CD4-positive, alpha-beta T cell (primary cell): ENCODE measurements at regions not wholly inside any gene's neighbourhood (a gene's known extent, or its start where the extent isn't known, plus 50 kb on each side); places are given as distances from the start of the nearest gene placed in this dataset.
"Not testable (repeated sequence)": the region's sequence is repeated elsewhere in the genome, so short reads cannot be mapped to it uniquely, and the experiment has no call there.

Experiments
- ATAC-seq: fragments of 200-7000 bp; cut with Tn5 transposase; one replicate; pipeline ENCODE4 v1.10.0; 2022; ENCODE audit warnings: mild to moderate bottlenecking; ENCODE audit not compliant: poor library complexity
- CTCF ChIA-PET: fragments of 350-600 bp; sonication (Branson Sonifier 250); formaldehyde crosslinking; loops from one replicate; lab custom pipeline; 2021; ENCODE audit warnings: antibody characterized with exemption, inconsistent platforms; lab: Charles Lee
- POLR2A ChIA-PET: fragments of 350-600 bp; sonication (Branson Sonifier 250); formaldehyde crosslinking; loops from one replicate; lab custom pipeline; 2021; ENCODE audit warnings: antibody characterized with exemption, inconsistent platforms; lab: Charles Lee
- DNase-seq, 14 experiments: peaks; one replicate each; pipeline ENCODE4 v3.0.0-alpha.2; 2013 to 2020; ENCODE audit warnings: mixed read lengths in 2 of 14
- H3K27ac ChIP-seq, 2 donors: one replicate each; pipeline versions ENCODE4 v1.5.1 to v1.7.0; 2013; ENCODE audit warnings: low read length in 2 of 2, low read depth in 1 of 2, mild to moderate bottlenecking in 1 of 2
- H3K27me3 ChIP-seq, 2 experiments: 1 replicate in 1 of 2; 2 replicates in 1 of 2; pipeline versions ENCODE4 v1.6.1 to v1.7.0; 2013; ENCODE audit warnings: low read length in 2 of 2, control low read depth in 1 of 2, mild to moderate bottlenecking in 1 of 2, moderate library complexity in 1 of 2; ENCODE audit not compliant: insufficient read depth in 2 of 2, control insufficient read depth in 1 of 2
- H3K36me3 ChIP-seq: one replicate; pipeline ENCODE4 v1.6.1; 2013; ENCODE audit warnings: low read length, control low read depth; ENCODE audit not compliant: insufficient read depth
- H3K4me1 ChIP-seq: one replicate; pipeline ENCODE4 v1.6.1; 2013; ENCODE audit warnings: low read length, control low read depth; ENCODE audit not compliant: insufficient read depth
- H3K4me3 ChIP-seq: one replicate; pipeline ENCODE4 v1.5.1; 2013; ENCODE audit warnings: mild to moderate bottlenecking, low read length, moderate library complexity
- H3K9me3 ChIP-seq, 2 experiments: 1 replicate in 1 of 2; 2 replicates in 1 of 2; pipeline versions ENCODE4 v1.6.1 to v1.7.0; 2013; ENCODE audit warnings: low read length in 2 of 2, mild to moderate bottlenecking in 2 of 2, control low read depth in 1 of 2, moderate library complexity in 1 of 2; ENCODE audit not compliant: control insufficient read depth in 1 of 2, insufficient read depth in 1 of 2
- H3K27ac Mint-ChIP-seq: one replicate; pipeline ENCODE4 v1.8.0; 2020; ENCODE audit warnings: mixed read lengths
- H3K27me3 Mint-ChIP-seq: one replicate; pipeline ENCODE4 v1.8.0; 2021; ENCODE audit warnings: mixed read lengths
- H3K36me3 Mint-ChIP-seq: one replicate; pipeline ENCODE4 v1.8.0; 2021; ENCODE audit warnings: low read depth, mixed read lengths
- H3K4me1 Mint-ChIP-seq: one replicate; pipeline ENCODE4 v1.8.0; 2021; ENCODE audit warnings: low read depth, mixed read lengths
- H3K4me3 Mint-ChIP-seq: one replicate; pipeline ENCODE4 v1.8.0; 2020; ENCODE audit warnings: mild to moderate bottlenecking, mixed read lengths
- H3K9me3 Mint-ChIP-seq: one replicate; pipeline ENCODE4 v1.8.0; 2020; ENCODE audit warnings: mixed read lengths
- CTCF ChIP-seq: fragments of 200-600 bp; IDR thresholded peaks from one replicate; pipeline ENCODE4 v1.8.0; 2022; ENCODE audit warnings: antibody characterized with exemption, mild to moderate bottlenecking
- intact Hi-C, 2 experiments: fragments of 100-400 bp; cut with DNase I in 1 of 2; cut with micrococcal nuclease in 1 of 2; formaldehyde crosslinking; loops; one replicate each; pipeline versions ENCODE4 v1.15.1 to v1.9.0; 2023 to 2025; cut with DNase I, micrococcal nuclease

GRCh38 chr5:63011158-63011557 lies 432.5 kb downstream of the LRRC70 start:
- Histone ChIP-seq H3K36me3 (no peaks in the 10 kb centered on the region), H3K27me3 (no peaks in the 10 kb centered on the region), H3K9me3 (peaks cover 0 to 7% of the 10 kb centered on the region in 2 experiments), H3K4me3 (no peak overlapping the region), H3K27ac (no peak overlapping the region), H3K4me1 (no peaks in the 10 kb centered on the region)
- Mint-ChIP-seq H3K27ac (no peak overlapping the region), H3K27me3 (no peaks in the 10 kb centered on the region), H3K36me3 (no peaks in the 10 kb centered on the region), H3K9me3 (peaks cover 12% of the 10 kb centered on the region), H3K4me3 (no peak overlapping the region), H3K4me1 (no peaks in the 10 kb centered on the region)
- no peak for ATAC-seq
- intact Hi-C loops, result no loop called here
- no peak for DNase-seq
- ChIA-PET CTCF (no interaction called here), POLR2A (no interaction called here)
- TF ChIP-seq CTCF, result no peak

- no peak for DNase-seq
Measured at GRCh38 chr5:63008195-63008594, 429.6 kb downstream of the LRRC70 start.

GRCh38 chr5:62994842-62995241 lies 416.2 kb downstream of the LRRC70 start:
- intact Hi-C loops, POLR2A ChIA-PET, H3K9me3 ChIP-seq, H3K27ac ChIP-seq, H3K4me3 Mint-ChIP-seq, H3K4me3 ChIP-seq, CTCF ChIA-PET, H3K36me3 Mint-ChIP-seq, H3K36me3 ChIP-seq, H3K27me3 ChIP-seq, H3K4me1 ChIP-seq, H3K27ac Mint-ChIP-seq, H3K27me3 Mint-ChIP-seq, H3K4me1 Mint-ChIP-seq, ATAC-seq, DNase-seq: not testable (repeated sequence)
- peaks cover 17% of the 10 kb centered on the region for H3K9me3 Mint-ChIP-seq

More at GRCh38 chr5:63008195-63008594, 429.6 kb downstream of the LRRC70 start:
- Mint-ChIP-seq H3K9me3 (peaks cover 12% of the 10 kb centered on the region), H3K27ac (no peak overlapping the region), H3K4me3 (no peak overlapping the region), H3K27me3 (no peaks in the 10 kb centered on the region), H3K36me3 (no peaks in the 10 kb centered on the region), H3K4me1 (no peaks in the 10 kb centered on the region)
- CTCF ChIA-PET, result no interaction called here
- intact Hi-C loops, result no loop called here
- Histone ChIP-seq H3K4me1 (no peaks in the 10 kb centered on the region), H3K27ac (no peak overlapping the region), H3K9me3 (peaks cover 0 to 7% of the 10 kb centered on the region in 2 experiments), H3K27me3 (no peaks in the 10 kb centered on the region), H3K4me3 (no peak overlapping the region), H3K36me3 (no peaks in the 10 kb centered on the region)
- TF ChIP-seq CTCF, result no peak
- POLR2A ChIA-PET, result no interaction called here
- no peak for ATAC-seq

DNA sequence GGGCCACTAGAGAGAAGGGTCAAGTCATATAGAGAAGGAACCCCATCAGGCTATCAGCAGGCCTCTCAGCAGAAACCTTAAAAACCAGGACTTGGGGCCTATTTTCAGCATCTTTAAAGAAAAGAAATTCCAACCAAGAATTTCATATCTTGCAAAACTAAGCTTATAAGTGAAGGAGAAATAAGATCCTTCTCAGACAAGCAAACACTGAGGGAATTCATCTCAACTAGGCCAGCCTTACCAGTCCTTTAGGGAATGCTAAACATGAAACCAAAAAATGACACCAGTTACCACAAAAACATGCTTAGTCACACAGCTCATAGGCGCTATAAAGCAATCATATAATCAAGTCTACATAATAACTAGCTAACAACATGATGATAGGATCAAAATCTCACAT lies 407.1 kb downstream of the LRRC70 start:
- H3K27me3 Mint-ChIP-seq, result no peaks in the 10 kb centered on the region
- peaks cover 8% of the 10 kb centered on the region for H3K9me3 Mint-ChIP-seq
- intact Hi-C loops, result no loop called here
- Histone ChIP-seq H3K27ac (no peak overlapping the region), H3K4me1 (no peaks in the 10 kb centered on the region), H3K4me3 (no peak overlapping the region), H3K9me3 (peaks cover 3 to 7% of the 10 kb centered on the region in 2 experiments), H3K27me3 (no peaks in the 10 kb centered on the region), H3K36me3 (no peaks in the 10 kb centered on the region)
- no peak overlapping the region for H3K4me3 Mint-ChIP-seq
- TF ChIP-seq CTCF, result no peak
- H3K27ac Mint-ChIP-seq, result no peak overlapping the region
- CTCF ChIA-PET, result no interaction called here
- H3K4me1 Mint-ChIP-seq, result no peaks in the 10 kb centered on the region
- DNase-seq, result no peak
- ATAC-seq, result no peak
- no peaks in the 10 kb centered on the region for H3K36me3 Mint-ChIP-seq
- POLR2A ChIA-PET, result no interaction called here
